Hematopoietic multipotent progenitor cell treated with erythropoietin and hydrocortisone succinate and interleukin-3 and kit ligand, for 17 days (in vitro differentiated cells): ENCODE measurements at regions not wholly inside any gene's neighbourhood (a gene's known extent, or its start where the extent isn't known, plus 50 kb on each side); places are given as distances from the start of the nearest gene placed in this dataset.
"Not testable (repeated sequence)": the region's sequence is repeated elsewhere in the genome, so short reads cannot be mapped to it uniquely, and the experiment has no call there.

ENCODE experiments used
- DNase-seq: peaks from one replicate; pipeline ENCODE4 v3.0.0-alpha.2; 2015; ENCODE audit warnings: low spot score

DNA sequence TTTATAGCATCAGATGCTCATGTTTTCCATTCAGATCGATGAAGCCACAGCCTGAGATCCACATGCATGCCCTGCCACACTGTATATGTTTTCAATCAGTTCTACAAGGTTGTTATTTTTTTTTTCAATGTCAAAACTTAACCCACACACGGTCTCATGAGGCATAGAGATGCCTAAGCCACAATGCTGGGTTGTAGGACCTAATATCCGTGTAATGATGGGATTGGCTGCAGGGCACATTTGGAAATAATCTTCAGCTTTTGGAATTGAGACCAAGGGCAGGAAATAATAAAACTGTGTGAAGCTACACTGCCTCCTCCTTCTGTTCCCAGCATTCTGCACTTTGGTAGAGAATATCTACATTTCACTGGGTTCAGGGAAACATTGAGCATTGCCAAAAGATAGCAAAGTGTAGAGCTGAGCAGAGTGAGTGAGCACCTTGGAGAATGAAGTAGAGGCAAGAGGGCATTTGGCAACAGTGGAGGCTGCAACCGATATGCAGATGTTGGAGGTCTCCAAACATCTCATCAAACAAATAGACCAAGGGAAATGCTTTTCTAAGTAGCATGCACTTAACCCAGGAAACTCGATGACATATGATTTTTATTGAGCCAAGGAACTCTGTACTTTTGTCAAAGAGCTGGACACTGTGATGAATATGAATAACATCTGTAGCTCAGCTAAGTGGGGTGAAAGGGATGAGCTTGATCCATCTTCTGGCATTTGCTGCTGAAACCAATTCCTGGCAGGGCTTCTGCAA lies 176.7 kb downstream of the LYPLAL1 start:
- DNase-seq: no peak

DNA sequence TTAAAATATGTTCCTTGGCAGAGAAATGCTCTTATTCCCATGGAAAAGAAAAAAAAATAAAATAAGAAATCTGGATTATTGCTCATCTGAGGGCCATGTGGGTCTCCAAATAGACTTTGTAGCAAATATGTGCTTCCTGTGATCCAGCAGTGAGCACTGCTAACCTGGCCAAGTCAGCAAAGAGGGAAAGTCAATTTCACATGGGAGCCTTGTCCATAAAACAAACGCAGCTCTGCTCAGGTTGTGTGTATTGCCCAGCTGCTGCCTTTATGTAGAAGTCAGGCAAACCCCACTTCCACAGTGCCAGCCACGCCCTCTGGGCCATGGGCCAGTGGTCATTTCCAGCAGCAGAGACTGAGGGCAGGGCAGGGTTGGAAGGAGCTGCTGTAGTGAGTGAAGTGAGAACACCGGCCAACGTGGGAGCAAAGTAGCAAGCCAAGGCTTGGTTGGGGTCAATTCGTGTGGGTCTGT lies 174.3 kb downstream of the LYPLAL1 start:
- DNase-seq: no peak

DNA sequence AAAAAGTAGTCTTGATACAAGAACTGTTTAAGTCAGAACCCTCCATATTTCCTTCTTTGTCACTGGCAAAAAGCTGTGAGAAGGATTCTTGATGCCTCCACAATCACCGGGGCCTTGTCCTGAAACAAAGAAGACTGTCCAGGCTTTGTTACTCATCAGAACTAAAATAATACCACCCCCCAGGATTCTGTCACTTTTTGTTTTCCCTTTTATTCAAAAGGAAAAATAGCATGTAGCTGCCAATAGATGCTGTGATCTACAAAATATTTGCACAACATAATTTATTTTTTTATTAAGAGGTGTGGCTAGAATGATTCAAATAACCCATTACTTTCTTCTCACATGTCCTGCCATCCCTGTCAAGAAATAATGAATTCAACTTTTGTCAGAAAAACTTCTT lies 173.7 kb downstream of the LYPLAL1 start:
- DNase-seq: no peak

DNA sequence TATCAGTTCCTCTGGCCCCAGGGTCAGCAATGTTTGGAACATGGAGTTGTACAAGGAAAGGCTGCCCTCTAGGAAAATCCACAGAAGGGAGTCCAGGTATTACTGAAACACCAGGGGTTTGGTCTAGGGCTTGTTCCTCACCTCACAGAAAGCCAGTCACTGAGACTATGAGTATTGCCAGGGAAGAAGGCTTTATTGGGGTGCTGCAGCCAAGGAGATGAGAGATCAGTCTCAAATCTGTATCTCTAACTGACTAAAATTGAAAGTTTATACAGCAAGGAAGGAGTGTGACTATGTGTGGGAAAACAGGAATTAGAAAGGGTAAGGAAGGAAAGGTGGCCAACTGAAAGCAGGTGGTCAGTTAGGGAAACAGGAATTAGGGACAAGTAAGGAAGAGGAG lies 172.3 kb downstream of the LYPLAL1 start:
- no peak for DNase-seq

DNA sequence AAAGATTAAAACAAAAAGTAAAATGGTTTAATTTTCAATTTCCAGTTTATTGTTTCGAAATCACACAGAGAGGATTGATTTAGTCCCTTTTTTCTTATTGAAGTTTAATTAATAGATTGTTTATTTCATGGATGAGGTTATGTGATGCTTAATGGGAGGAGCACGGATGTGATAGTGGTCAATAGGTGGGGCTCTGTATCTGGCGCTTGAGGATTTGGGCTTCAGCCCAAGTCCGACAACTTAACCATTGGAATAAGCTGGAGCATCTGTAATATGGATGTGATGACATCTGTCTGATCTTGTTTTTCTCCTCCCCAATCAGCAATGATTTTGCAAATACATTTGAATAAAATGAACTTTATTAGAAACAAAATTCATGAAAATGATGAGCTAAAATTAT lies 169.2 kb downstream of the LYPLAL1 start:
- DNase-seq: no peak

DNA sequence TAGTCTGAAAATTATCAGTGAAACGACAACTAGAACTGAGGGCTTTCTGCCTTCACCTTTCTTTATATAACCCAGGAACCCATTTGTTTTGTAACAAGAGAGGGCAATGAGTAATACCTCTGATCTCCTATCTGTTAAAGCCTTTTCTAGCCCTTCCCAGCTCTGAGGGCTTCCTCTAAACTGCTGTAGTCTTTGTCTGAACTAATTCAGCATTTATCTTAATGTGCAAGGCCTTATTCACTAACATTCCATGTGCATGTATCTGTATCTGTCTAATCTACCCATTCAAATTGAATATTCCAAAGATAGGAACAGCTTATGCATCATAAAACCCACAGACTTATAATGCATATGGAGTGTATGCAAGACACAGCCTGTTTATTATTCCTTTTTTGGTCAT lies 167.1 kb downstream of the LYPLAL1 start:
- no peak for DNase-seq

DNA sequence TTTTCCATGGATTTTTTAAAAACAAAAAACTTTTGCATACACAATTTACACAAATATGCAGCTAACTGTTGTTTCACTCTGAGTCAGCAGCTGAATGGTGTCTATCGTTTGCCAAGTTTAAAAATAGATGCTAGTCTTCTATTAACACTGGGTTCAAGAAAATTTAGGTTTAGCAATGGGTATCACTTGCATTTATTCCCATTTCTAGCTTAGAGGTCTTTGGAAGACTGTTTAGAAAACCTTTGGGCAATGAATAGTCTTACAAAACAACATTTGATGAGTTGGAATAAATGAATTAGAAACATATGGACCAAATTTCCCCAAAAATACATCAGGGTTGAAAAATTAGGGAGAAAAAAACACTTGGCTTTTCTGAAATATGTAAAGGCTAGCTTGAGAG lies 165.8 kb downstream of the LYPLAL1 start:
- no peak for DNase-seq

DNA sequence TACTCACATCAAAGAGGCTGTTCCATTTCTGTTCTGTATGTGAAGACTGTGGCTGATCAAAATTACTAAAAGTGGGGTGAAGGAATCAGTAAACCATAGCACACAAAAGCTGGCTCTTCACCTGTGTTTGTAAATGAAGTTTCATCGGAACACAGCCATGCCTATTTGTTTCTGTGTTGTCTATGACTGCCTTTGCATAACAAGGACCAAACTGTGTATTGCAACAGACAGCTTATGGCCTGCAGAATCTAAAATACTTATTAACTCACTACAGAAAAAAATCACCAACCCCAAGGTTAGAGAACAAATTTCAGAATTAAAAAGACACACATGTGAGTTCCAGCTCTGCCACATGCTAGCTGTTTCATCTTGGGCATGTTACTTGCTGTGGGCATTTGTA lies 163.9 kb downstream of the LYPLAL1 start:
- no peak for DNase-seq

DNA sequence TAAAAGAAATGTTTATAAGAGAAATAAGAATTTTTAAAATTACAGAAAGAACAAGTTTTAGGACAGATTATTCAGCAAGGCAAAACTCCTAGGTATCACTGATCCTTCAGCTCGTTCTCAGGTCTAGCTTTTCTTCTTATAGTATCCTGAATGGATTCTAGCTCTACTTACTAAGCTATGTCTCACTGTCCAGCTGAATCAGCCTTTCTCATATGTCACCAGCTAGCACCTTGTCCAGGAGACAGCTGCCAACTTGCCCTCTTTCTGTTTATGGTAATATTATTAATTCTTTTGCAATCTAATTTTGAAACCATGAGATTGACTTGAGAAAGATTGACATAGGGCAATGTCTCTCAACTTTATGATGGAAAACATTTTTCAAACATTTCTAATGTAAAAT lies 159.9 kb downstream of the LYPLAL1 start:
- DNase-seq: no peak

DNA sequence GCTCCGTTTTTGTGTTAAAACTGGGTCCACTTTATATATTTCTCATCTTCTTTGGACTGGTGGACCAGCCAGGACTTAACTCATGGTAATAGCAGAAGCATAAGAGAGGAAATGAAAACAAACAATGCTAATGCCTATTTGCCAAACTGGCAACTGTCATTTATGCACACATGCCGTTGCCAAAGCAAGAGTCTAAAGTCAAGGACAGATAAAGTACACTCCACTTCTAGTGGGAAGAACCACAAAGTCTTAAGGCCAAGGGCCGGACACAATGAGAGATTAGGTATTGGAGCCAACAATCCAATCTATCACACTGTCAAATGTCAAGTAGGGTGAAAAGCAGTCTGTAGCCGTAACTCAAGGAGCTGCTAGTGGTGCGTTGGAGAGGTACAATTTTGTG lies 157.7 kb downstream of the LYPLAL1 start:
- DNase-seq: no peak

DNA sequence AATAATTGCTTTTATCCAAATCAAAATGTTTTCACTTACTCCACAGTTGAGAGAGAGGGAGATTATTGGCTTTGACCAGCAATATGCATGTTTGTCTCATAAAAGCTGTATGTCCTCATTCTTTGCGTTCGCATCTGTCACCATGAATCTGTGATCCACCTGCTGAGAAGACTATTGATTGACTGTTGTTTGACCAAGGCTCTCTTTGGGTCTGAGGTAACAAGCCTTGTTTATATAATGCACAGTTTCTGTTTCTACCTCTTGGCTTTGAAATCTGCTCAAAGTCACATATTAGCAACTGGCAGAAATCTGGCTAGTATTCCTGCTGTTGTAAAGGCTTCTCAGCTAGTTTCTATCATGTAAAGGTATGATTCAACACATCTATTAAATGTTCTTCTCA lies 157.0 kb downstream of the LYPLAL1 start:
- DNase-seq: no peak

DNA sequence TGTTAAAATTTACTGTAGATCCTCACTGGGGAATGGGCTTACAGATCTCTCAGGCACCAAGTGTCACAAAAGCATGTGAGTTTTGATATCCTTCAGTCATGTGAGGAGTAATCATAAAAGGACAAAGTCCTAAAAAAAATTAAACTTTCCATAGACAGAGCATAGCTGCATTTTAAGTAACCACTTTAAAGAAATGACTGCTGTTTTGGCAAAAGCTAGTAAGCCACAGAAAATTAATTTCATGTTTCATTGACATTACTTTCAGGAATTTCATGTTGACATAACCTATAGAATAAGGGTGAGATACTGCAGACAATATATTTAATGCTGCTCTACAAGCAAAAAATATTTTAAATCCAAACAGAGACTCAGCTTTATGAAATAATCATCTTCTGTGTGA lies 156.3 kb downstream of the LYPLAL1 start:
- DNase-seq: no peak

DNA sequence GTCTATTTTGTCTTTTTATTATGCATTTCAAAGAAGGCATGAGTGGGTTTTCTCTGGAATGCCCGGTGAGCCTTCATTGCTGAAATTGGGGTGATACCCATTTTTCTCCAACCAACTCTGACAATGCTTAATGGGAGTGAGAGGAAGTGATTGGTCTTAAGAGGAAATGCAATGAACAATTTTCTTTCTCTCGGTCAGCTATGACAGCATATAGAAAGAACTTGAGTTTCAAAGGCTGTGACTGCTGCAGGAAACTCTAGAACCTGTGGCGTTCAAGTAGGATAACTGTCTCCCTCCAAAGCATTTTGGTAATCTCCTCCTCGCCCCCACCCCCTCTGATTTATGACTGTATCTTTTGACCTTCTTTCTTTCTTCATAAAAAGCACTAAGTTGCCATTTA lies 155.9 kb downstream of the LYPLAL1 start:
- no peak for DNase-seq

DNA sequence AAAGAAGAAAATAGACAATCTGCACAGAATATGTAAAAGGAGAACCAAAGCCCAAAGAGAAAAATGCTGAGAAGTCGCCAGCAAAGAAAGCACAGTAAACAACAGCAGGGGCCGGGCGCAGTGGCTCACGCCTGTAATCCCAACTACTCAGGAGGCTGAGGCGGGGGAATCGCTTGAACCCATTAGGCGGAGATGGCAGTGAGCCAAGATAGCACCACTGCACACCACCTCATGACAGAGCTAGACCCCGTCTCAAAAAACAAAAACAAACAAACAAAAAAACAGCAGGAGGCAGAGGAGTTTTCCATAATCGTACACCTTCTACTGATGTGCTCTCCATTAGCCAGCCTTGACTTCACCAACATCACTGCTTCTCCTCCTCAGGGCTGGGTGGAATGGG lies 153.2 kb downstream of the LYPLAL1 start:
- DNase-seq: no peak

DNA sequence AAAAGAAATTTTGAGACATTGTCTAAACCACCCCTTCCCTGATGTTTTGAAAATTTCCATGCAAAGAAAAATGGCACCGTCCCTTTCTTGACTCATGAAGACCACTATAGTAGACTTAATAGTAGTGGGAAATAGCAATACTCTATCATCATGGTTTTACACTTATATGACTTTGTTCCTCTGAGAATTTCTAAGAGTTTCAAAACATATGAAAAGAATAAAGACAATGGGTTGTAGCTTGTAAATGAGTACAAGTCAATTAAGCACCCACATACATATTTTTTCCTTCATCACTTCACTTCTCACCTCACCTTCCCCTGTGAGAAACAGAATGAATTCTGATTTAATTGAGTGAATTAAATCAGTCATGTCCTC lies 151.7 kb downstream of the LYPLAL1 start:
- DNase-seq: no peak

DNA sequence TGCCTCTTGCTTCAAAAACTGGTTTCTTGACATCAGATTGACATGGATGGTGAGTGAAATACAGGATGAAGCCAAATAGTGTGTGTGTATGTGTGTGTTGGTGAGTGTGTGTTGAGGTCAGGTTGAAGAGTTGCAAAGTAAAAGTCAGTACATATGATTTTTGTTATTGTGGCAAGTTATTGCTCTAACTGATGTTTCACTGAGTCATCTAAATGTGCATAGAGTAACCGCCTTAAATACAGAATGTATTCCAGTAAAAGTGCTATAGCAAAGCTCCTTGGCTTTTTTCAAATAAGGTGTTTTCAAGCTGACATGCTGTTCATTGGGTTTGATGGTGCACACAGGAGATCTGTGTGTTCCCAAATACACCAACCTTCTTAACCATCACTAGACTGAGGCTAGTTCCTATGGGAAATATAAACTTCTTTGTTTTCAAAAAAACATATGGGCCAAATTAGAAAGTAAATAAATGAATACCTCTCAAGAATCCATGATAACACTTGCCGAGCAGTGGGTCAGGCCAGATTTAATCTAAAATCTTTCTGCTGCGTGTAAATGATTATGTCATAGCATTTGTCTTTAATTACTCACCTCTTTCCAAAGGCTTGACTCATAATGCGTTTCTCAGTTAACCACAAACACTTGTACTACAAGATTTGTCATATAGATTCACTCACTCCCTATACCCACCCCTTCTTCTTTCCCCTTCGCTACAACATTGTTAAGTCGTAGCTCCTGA lies 151.1 kb downstream of the LYPLAL1 start:
- no peak for DNase-seq

DNA sequence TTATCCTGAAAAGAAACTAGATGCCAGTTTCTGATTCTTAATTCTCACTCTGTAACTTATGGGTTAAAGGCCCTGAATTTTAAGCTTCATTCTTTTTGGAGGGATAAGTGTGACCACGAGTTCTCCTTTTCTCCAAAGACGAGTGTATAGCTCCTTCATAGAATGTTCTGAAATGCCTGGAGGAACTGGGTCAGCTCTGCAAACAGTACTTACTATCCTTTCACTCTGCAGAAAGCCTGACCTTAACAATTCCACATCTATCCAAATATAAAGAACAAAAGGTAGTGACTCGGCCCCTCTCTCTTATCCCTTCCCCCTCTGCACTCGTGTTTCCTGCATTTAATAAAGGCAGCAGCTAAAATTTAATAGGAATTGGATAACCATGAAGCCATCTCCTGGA lies 150.5 kb downstream of the LYPLAL1 start:
- DNase-seq: no peak

DNA sequence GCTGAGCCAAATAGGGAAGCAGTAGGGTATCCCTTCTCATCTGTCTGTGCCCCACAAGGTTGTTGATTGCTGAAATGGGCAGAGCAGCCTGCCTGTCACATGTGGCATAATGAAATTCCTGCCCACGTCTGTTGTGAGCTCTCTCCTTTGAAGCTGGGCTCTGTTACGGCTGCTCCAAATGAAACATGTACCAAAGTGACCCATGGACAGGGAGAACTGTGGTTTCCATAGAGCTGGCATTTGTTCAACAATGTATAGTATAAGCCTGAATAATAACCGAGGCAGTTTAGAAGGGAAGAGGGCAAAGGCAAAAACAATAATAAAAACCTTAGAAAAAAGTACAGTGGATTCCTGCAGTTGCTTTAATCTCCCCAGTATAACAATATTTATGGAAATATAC lies 149.7 kb downstream of the LYPLAL1 start:
- no peak for DNase-seq

DNA sequence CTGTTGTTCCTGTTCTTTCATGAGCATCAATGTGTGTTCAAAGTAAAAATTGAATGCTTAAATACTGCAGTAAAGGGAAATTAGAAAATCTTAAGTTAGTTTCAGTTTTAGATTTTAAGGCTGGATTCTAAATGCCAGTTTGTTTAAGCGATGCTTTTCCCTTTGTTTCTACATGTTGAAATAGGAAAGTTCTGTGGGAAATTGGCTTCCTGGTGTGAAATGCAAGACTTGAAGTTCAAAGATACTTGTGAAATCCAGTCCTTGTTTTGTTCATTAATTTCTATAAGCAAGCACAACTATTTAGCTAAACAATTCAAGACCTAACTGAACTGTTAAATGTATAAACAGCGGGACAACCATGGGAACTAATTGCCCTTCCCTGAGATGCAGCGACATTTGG lies 149.1 kb downstream of the LYPLAL1 start:
- DNase-seq: no peak

DNA sequence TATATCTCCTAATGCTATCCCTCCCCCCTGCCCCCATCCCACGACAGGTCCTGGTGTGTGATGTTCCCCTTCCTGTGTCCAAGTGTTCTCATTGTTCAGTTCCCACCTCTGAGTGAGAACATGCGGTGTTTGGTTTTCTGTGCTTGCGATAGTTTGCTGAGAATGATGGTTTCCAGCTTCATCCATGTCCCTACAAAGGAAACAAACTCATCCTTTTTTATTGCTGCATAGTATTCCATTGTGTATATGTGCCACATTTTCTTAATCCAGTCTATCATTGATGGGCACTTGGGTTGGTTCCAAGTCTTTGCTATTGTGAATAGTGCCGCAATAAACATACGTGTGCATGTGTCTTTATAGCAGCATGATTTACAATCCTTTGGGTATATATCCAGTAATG lies 146.9 kb downstream of the LYPLAL1 start:
- not testable (repeated sequence) for DNase-seq

DNA sequence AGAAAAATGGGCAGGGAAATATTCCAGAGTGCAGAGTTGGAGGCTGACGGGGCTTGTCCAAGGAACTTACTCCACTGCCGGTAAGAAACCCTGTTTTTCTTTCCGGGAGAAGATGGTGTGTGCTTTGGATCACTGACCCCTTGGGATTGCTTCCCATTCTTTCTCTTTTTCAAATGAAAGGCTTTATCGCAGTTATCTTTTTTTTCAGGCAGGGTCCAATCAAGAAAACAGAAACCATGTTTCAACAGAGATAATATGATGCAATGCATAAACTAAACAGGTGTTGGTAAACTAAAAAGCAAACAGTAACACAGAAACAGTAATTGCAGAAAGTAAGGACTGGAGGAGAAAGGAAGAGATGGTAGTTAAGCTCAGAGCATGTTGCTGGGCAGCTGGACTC lies 145.1 kb downstream of the LYPLAL1 start:
- DNase-seq: no peak

DNA sequence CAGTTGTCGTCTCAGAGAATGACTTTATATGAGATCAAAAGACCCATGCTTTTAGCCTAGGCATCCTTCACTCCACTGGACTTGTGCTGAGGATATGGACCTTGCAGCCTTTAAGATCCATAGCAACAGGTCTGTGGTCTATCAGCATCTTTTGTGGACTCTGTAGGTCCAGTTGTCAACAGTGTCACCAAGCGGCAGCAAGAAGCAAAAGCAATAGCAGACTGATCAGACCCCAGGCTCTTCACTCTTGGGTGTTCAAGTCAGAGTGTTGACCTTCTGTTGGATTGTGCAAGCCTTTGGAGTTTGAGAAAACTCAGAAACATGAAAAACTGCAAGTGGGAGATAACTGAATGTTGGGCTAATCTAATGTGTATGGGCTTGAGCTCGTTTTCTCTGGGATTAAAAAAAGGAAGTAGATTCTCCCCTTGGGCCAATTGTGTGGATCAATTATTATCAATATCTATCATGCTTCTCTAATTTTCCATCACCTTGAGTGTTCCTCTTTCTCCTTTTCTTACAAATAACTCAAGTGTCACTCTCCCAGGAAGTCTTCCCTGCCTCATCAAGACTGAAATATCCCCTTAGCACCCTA lies 144.2 kb downstream of the LYPLAL1 start:
- DNase-seq: no peak

DNA sequence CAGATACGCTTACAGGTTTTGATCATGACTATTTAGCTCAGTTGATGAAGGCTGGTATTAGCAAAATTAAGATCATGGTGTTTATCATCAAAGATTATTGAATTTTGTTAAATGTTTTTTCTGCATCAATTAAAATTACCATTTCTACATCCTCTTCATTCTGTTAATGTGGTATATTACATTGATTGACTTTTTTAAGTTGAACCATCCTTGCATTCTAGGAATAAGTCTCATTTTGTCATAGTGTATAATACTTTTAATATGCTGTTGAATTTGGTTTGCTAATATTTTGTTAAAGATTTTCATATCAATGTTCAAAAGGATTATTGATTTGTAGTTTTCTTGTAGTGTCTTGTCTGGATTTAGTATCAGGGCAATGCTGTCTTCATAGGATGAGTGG lies 142.4 kb downstream of the LYPLAL1 start:
- DNase-seq: no peak
